ENCODE measurements at regions not wholly inside any gene's neighbourhood (a gene's known extent, or its start where the extent isn't known, plus 50 kb on each side); places are given as distances from the start of the nearest gene placed in this dataset.
A peak's percentile ranks its signal among the peaks of the same experiment; 100 is the strongest.

DNA sequence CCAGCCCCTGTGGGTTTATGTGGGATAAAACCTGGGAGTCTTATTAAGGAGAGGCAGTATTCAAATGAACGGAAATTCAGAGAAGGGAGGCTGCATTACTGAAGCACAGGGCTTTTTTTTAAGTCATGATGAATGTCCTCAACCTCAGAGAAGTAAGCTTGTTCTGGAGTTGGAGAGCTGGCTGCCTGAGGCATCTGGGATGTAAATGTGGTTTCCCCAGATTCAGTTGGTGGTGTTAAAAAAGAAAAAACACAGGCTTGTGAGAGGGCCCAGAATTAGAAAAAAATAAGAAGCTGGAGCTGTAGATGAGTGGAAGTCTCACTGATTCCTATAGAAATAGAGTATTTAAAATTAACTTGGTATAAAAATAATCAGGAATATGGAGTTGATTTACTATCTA is 64.0 kb upstream of the GPR12 start:
- DNase-seq: no peak

DNA sequence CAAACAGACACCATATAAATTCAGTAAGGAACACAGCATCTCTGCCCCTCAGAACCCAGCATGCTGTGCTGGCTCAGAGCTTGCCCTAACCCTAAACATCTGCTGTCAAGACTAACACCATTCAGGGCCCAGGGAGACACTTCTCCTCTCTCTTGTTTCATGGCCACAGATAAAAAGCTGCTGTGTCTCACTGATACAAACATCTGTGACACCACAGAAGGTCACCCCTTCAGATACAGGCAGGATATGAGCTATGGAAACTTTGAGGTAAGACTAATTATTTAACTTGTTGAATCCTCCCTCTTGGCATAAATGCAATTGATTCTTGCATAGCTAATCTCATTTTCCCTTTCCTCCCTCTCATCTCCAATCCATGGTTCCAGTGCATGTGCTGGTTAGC is 61.6 kb upstream of the GPR12 start:
- DNase-seq: no peak

DNA sequence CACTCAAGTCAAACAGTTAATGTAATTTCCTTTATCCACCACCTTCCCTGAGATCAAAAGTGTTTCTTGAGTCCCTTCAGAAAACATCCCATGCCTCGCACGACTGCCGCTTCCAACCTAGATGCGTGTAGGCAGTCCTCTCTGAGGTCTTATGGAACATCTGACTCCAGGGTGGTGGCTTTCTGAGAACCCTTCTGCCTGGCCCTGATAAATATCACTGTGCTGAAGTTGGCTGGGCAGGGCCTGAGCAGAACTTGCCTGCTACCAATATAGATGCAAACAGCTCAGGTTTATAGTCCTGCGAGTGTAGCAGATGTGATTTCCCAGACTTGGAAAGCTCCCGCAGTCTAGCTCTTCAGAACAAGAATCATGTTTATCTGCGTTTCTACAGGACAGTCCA is 61.1 kb upstream of the GPR12 start:
- no peak for DNase-seq

DNA sequence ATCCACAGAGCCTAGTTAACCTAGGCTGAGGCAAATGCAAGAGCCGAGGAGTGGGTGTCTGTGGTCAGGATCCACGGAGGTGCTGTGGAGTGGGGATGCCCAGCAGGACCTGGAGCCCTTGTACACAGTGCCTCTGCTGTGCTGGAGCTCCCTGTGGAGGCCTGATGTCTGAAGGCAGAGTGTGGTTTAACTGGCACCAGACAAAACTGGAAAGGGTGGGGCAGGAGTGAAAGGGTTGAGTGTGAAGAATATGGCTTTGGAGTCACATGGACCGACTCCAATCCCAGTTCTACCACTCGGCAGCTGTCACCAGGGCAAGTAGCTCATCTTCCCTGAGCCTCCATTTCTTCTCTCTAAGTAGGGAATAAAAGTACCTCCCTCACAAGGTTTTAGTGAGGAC is 60.3 kb upstream of the GPR12 start:
- no peak for DNase-seq

DNA sequence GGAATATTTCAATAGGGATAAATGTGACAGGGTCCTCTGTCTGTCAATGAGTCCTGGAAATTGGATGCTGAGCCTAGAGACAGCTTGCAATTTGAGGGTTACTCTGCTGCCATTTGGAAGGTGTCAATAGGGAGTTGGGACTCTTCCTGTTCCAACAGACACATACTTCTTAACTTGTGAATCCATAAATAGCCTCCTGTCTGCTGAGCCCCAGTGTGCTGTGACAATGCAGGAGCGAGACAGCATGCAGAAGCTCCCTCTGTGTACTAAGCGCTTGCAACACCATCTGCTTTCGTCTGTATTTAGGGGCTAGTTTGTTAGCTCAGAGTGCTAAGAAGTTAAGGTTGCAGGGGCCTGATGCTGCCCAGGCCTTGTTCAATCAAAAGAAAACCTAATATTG is 58.5 kb upstream of the GPR12 start:
- no peak for DNase-seq

DNA sequence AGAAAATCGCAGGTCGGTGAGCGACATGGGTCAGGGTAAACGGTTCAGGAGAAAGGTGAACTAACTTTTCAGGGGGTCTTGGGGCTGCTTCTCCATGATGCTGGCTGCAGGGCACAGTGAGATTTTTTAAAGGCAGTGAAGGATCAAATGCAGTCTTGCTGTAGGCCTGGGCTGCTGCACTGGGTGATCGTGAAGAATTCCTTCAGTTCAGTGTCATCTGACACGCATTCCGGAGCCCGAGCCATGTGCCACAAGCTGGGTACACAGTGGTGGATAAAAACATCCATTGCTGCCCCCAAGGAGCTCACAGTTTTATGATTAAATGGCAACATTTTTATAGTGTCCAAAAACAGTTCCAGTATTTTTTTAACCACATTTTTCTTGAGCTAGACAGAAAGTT is 56.3 kb upstream of the GPR12 start:
- no peak for DNase-seq

DNA sequence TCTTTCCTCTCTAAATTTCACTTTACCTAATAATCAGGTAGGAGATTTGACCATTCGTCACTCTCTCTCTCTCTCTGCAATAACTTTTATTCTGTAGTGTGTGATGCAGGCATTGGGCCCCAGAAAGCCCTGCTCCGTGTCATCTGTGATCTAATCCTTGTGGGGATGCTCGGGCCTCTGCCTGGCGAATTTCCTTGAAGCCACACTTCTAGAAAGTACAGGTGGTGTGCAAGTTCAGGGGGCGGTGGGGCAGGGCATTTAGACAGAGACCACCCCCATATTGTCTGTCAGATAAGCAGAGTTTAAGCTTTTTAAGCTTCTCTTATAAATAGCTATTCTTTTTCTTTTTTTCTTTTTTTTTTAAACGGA is 53.4 kb upstream of the GPR12 start:
- DNase-seq: no peak

DNA sequence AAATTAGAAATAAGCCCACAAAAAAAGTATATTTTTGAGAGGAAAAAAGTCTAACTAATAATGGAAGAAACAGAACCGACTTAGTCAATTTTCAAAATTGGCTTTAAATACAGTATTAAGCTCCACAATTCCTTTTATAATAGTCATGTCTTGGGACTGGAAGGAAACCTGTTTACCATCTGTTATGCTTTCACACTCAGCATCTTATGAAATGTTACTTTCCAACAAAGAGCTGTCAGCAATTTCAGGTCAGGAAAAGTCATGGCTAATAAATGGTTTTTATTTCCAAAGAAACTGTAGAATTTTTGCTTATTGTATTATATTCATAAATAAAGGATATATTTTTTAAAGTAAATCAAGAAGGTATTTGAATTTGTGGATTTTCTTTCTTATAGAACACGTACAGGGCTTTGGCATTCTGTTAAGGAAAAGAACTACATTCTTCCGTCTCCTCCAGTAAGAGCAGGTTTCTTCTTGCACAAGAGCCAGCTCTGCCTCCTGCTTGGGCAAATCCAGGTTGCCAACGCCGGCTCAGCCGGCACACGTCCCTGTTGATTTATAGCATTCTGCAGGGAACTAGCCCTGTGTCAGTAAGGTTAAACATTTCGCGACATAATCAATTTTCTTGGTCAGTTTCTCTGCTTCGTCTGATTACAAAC is 52.9 kb upstream of the GPR12 start:
- DNase-seq: peak; percentile 43

DNA sequence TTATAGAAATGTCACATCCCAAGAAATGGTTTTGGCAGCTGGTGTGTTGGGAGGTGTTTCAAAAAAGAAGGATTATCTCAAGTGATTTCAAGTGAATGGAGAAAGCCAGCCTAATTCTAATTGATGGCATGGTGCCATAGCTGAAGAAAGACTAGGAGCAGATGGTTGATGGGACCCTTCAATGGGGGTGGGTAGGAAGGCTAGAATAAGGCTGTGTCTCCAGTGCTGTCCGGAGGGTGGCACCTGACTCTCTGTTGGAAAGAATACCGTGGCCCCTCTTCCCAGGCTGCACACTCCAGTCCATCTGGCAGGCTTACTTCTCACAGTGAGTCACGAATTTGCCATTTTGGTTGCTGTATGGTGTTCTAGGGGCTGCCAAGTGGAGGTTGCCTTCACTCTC is 51.0 kb upstream of the GPR12 start:
- DNase-seq: no peak
